MM.1S (cell line): ENCODE measurements at regions not wholly inside any gene's neighbourhood (a gene's known extent, or its start where the extent isn't known, plus 50 kb on each side); places are given as distances from the start of the nearest gene placed in this dataset.

Experiments used
- EZH2 ChIP-seq: fragments of 300-600 bp; sonication (generic); optimal IDR thresholded peaks from 2 replicates; pipeline ENCODE3; 2017; ENCODE audit warnings: low read depth, mild to moderate bottlenecking, antibody characterized with exemption, low read length, mixed read lengths
- EZH2phosphoT487 ChIP-seq: fragments of 300-600 bp; sonication (generic); IDR thresholded peaks from 2 replicates; pipeline ENCODE4 v1.6.1; 2018; ENCODE audit warnings: antibody characterized with exemption, low read length
- TF ChIP-seq, protein P1 (sequence below): fragments of 300-600 bp; sonication (generic); IDR thresholded peaks from 2 replicates; pipeline ENCODE4 v1.5.1; 2016; ENCODE audit warnings: antibody characterized with exemption, low read length, mixed read lengths

DNA sequence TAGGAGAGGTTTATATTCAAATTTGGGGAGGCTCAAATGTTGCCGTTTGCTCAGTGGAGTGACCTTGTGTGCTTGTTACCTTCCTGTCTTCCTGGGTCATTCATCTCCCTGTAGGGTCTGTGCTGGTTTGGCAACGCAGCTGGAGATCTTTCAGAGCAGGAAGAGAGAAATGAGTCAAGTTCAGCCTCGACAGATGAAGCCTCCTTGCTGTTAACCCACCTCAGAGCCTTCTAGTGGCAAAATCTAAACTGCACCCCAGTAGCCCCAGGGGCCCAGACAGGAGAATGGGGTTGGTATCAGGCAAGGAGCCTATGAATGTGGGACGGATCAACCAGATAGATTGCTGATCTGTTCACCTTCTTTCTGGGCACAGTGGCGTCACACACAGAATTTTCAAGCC is 999.3 kb downstream of the VRK1 start:
- TF ChIP-seq EZH2phosphoT487 (no peak), EZH2 (no peak)
- TF ChIP-seq, protein P1, sequence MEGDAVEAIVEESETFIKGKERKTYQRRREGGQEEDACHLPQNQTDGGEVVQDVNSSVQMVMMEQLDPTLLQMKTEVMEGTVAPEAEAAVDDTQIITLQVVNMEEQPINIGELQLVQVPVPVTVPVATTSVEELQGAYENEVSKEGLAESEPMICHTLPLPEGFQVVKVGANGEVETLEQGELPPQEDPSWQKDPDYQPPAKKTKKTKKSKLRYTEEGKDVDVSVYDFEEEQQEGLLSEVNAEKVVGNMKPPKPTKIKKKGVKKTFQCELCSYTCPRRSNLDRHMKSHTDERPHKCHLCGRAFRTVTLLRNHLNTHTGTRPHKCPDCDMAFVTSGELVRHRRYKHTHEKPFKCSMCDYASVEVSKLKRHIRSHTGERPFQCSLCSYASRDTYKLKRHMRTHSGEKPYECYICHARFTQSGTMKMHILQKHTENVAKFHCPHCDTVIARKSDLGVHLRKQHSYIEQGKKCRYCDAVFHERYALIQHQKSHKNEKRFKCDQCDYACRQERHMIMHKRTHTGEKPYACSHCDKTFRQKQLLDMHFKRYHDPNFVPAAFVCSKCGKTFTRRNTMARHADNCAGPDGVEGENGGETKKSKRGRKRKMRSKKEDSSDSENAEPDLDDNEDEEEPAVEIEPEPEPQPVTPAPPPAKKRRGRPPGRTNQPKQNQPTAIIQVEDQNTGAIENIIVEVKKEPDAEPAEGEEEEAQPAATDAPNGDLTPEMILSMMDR, result no peak
